ENCODE measurements at regions not wholly inside any gene's neighbourhood (a gene's known extent, or its start where the extent isn't known, plus 50 kb on each side); places are given as distances from the start of the nearest gene placed in this dataset.

- ATAC-seq (no peak), DNase-seq (ENCODE audit: low read depth, low spot score) (no peak)
- no TSS peak for BruUV-seq (replicated peaks)
- Histone ChIP-seq H3K79me2 (ENCODE audit: insufficient read depth, low read length) (no peaks in the 10 kb centered on the region), H3K9ac (ENCODE audit: low read length) (no peak overlapping the region), H3K27me3 (ENCODE audit: insufficient read depth, low read length) (no peaks in the 10 kb centered on the region), H3K27ac (ENCODE audit: low read depth, low read length) (no peak overlapping the region), H2AFZ (ENCODE audit: low read depth, low read length, poor library complexity, severe bottlenecking) (no peak overlapping the region), H3K4me2 (ENCODE audit: low read length) (no peak overlapping the region), H3K36me3 (ENCODE audit: control insufficient read depth in 1 of 2, insufficient read depth in 2 of 2, low read length in 2 of 2) (no peaks in the 10 kb centered on the region), H3K9me2 (ENCODE audit: insufficient read depth) (no peaks in the 10 kb centered on the region), H3K4me1 (ENCODE audit: control insufficient read depth in 1 of 2, insufficient read depth in 2 of 2, low read length in 2 of 2) (no peaks in the 10 kb centered on the region), H3K9me3 (ENCODE audit: control insufficient read depth in 1 of 2, insufficient read depth in 1 of 2, low read depth in 1 of 2, low read length in 2 of 2) (peaks cover 3 to 16% of the 10 kb centered on the region in 2 experiments; a peak in 2 of 4 replicates), H3K4me3 (replicated peaks in 1 of 2; ENCODE audit: low read depth in 1 of 2, low read length in 2 of 2) (no peak overlapping the region), H4K20me1 (ENCODE audit: insufficient read depth) (no peaks in the 10 kb centered on the region)
- ChIA-PET RAD21 (ENCODE audit: low non-redundant PET in 1 of 2, low total read pairs in 2 of 2, uncharacterized antibody in 2 of 2, unreplicated experiment in 2 of 2) (no interaction called here), POLR2A (no interaction called here), CTCF (no interaction called here)
- intact Hi-C loops (cut with micrococcal nuclease): no loop called here
- TF ChIP-seq ZFX (IDR thresholded peaks at IDR 0.05) (no peak), EZH2phosphoT487 (IDR thresholded peaks at IDR 0.05; ENCODE audit: borderline replicate concordance) (no peak), ZBTB33 (IDR thresholded peaks at IDR 0.05; ENCODE audit: extremely low read depth, insufficient replicate concordance, low read length) (no peak), FOSL1 (IDR thresholded peaks at IDR 0.05; ENCODE audit: low read depth) (no peak), POLR2A (IDR thresholded peaks at IDR 0.05; ENCODE audit: borderline replicate concordance, extremely low read depth, insufficient read depth, insufficient read length) (no peak), TCF7L2 (IDR thresholded peaks at IDR 0.05; ENCODE audit: borderline replicate concordance, extremely low read depth, insufficient read depth, insufficient read length) (no peak), ZNF274 (IDR thresholded peaks at IDR 0.05; ENCODE audit: low read depth, low read length) (no peak)
Measured at GRCh38 chr2:22518641-22519040, 866.3 kb upstream of the KLHL29 start.
